ENCODE measurements at regions not wholly inside any gene's neighbourhood (a gene's known extent, or its start where the extent isn't known, plus 50 kb on each side); places are given as distances from the start of the nearest gene placed in this dataset.

DNA sequence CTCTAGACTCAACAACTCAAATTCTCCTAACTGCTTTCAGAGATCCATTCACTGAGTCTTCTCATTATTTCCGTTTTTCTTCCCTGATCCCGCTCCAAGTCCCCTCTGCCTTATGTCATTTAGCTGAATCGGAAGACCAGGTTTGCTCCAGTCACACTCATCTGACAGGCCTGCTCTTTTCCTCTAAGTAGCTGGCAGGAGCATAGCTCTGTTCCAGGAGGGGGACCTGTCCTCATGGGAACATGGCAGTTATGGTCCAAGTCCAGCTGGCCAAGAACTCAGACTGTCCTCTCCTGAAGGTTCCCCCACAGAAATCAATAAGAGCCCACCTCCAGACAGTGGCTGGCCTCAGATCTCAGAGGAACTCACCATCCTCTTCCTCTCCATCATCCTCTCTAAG lies 130.9 kb upstream of the SERP2 start:
- TF ChIP-seq ZNF274 (IDR thresholded peaks at IDR 0.05; ENCODE audit: low read depth, low read length) (no peak), YY1 (IDR thresholded peaks at IDR 0.05; ENCODE audit: insufficient read depth, insufficient read length) (no peak)
